GM19372 (cell line): ENCODE measurements at regions not wholly inside any gene's neighbourhood (a gene's known extent, or its start where the extent isn't known, plus 50 kb on each side); places are given as distances from the start of the nearest gene placed in this dataset.
"Not testable (repeated sequence)": the region's sequence is repeated elsewhere in the genome, so short reads cannot be mapped to it uniquely, and the experiment has no call there.

ENCODE experiments used
- ATAC-seq: cut with Tn5 transposase; IDR thresholded peaks from one replicate; pipeline ENCODE4 v1.9.1; 2021; ENCODE audit warnings: mild to moderate bottlenecking, low read depth, moderate library complexity; ENCODE audit not compliant: unreplicated experiment

GRCh38 chr2:34534761-34535160 is 935.7 kb upstream of the FAM98A start:
- ATAC-seq = no peak

GRCh38 chr2:34534341-34534740 is 935.2 kb upstream of the FAM98A start:
- ATAC-seq = no peak

- ATAC-seq = no peak
Observed at GRCh38 chr2:34533585-34534183, 934.6 kb upstream of the FAM98A start.

DNA sequence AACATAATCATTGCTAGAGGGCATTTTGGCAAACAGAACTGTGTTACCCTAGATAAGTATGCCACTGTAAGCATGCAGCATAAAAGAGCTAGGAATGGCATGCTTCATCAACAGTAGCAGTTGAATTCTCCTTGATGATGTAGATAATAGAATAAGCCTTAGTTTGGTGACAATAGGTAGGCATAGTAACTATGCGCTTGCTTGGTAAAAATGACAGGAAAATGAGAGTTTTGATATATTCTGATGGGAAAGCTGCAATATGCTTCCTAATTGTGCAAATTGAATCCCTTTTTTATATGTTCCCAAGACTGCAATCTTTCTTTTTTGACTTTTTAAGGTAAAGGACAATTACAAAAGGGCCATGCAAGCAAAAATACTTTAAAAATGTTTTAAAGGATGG is 930.9 kb upstream of the FAM98A start:
- ATAC-seq = no peak

DNA sequence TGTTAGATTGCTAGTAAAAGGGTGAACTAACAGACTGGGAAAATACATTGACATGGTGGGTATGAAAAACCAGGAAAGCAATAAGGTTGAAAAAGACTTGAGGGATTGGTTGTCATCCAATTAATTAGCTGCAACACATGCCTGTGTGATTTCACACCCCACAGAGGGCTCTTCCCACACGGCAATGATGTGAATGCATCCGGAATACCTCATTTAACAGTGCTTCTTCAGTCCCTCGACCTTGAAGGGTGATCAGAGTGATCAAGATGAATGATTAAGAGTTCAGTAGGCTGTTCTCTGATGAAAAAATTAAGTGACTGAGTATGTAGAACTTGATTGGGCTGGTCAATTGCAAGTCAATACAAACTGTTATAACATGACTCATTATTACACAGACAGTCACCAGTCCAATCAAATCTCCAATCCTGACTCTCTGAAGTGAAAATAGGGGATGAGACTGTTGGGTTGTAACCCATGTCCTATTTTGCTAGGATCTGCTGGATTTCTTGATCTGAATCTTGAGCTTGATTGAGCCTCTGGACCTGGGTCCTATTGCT is 924.9 kb upstream of the FAM98A start:
- no peak for ATAC-seq

DNA sequence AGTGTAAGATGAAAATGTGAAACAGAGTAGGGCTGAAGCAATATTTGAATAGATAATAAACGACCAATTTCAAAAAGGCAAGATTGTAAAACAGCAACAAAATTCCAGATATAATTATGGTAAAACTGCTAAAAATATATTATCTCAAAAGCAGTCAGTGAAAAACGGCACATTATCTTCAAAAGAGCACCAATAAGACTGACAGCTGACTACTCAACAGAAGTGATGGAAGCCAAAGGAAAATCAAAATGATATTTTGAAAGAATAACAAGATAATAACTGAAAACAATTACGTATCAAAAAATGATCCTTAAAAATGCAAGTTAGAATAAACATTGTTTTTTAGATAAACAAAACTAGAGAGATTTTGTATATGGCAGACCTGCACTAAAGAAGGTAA is 920.6 kb upstream of the FAM98A start:
- no peak for ATAC-seq

GRCh38 chr2:34498561-34498960 is 899.5 kb upstream of the FAM98A start:
- ATAC-seq = no peak

GRCh38 chr2:34494192-34494591 is 895.1 kb upstream of the FAM98A start:
- ATAC-seq = not testable (repeated sequence)

- no peak for ATAC-seq
Observed at GRCh38 chr2:34492561-34493455, 893.7 kb upstream of the FAM98A start.

DNA sequence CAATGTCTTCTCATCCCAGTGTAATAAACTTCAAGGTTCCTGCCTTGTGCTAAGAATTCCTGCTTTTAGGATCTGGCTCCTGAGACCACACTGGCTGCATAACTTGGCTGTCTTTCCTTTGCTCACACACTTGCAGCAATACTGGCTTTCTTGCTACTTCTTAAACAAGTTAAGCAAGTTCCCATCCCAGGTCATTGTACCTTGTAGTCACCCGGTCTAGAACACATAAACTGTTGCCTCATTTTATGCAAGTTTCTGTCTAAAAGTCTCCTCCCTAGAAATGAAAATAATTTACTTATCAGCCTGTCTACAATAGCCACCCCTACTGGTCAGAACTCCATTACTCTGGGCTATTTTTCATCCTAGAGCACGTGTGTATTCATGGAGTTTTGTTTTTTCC is 887.9 kb upstream of the FAM98A start:
- ATAC-seq = no peak

DNA sequence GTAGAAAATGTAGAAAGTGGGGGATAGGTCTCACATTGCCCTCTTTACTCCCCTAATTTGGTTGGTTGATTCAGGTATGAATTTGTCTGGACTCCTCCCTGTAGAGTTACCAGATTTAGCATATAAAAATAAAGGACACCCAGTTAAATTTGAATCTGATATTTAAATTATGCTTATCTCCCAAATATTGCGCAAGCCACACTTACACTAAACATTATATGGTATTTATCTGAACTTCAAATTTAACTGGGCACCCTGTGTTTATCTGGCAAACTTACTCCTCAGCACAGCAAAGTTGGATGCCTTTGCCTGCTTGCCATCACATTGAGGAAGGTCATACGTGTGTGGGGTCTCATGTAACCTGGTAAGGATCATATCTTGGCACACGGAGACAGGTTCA is 882.4 kb upstream of the FAM98A start:
- no peak for ATAC-seq

GRCh38 chr2:34480366-34480765 is 881.3 kb upstream of the FAM98A start:
- no peak for ATAC-seq

GRCh38 chr2:34475156-34475555 is 876.1 kb upstream of the FAM98A start:
- ATAC-seq = no peak

DNA sequence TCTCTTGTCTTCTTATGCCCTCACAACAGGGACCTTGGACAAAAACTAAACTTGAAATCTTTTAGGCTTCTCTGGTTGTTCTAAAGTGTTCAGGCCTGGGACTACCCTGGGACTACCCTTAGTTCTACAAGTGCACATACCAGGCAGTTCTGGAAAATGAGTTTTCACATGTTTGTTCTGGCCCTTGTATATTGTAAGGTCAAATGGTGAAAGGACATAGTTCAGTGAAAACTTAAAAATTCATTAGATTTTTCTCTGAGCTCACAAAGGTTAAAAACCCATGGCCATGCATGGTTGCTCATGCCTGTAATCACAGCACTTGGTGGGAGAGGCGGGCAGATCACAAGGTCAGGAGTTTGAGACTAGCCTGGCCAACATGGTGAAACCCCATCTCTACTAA is 875.5 kb upstream of the FAM98A start:
- no peak for ATAC-seq

DNA sequence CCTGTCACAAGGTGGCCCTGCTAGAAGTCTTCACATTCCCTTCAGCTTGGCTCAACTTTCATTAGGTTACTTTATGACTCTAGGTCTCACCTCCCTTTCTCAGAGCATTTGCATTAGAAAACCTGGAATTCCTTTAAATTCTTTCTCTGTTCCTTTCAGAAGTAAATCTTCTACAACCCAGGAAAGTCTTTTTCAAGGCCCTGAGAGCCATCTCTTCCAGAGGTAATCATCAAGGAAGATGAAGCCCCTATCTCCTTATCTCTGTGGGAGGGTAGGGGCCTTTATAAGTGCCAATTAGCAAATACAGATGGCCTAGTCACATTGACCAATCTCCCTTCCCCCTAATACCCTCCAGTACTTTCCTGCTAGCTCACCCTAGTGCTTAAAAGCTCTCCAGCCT is 848.0 kb upstream of the FAM98A start:
- no peak for ATAC-seq

DNA sequence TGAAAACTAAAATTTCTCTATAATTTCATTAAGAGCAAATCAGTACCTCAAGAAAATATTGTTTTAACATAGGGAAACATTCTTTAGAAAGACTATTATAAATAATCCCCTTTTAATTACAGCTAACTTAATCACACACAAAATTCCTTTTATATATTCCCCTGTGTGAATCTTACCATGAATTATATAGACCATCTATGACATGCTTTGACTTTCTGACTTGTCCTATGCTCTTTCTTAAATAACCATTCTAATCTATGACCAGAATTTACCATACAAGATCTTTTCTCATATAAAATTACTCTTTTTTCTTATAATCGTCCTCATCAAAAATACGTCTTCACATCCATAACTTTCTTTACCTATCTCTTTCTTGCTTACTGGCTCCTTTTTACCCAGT is 824.2 kb upstream of the FAM98A start:
- no peak for ATAC-seq

GRCh38 chr2:34419856-34420255 is 820.8 kb upstream of the FAM98A start:
- ATAC-seq = no peak

DNA sequence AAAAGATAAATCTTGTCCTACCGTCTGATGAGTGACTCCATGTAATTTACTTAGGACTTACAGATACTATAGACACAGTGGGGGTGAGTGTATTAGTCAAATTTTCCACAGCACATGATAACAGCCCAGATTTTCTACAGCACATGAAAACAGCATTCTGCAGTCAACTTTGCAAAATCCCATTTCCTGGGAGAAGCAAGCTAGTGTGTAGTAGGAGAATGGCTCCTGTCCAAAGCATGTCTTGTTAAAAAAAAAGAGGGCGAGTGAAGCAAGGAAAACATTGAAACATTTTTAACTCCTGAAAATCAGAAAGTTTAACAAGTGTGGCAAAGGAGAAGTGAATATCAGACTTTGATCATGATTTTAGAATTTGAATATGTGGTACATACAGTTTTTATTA is 817.8 kb upstream of the FAM98A start:
- ATAC-seq = no peak

- ATAC-seq = no peak
Observed at GRCh38 chr2:34414856-34415255, 815.8 kb upstream of the FAM98A start.

DNA sequence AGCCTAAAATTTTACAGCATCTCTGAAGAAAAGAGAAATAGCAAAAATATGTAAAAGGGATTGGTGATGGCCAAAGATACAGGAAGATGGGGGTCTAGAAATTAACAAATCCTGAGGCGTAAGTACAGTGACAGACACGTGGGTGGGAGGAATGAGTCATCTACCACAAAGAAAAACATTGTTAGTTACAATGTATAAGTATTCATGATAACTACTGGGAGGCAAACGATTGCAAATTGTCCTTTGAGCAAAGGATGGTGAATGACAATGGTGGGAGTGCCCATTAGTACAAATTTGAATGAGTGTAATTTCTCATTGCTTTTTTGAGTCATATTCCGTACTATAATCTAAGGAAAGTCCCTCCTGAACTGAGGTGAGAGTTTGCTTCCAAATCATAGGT is 809.0 kb upstream of the FAM98A start:
- ATAC-seq = no peak

DNA sequence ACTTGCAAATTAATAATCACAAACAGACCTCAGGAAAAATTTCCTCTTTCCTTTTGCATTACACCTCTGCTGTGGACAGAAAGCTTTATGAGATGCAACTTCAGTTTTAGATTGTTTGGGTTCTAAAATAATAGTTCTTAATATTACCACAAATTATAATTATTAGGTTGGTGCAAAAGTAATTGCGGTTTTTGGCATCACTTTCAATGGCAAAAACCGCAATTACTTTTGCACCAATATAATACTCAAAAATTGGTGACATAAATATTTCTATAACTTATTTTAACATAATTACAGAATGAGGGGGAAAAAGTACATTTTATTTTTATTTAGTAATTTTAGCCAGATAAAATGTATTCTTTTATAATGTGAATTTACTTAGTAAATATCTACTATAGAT is 804.4 kb upstream of the FAM98A start:
- no peak for ATAC-seq

GRCh38 chr2:34402376-34402775 is 803.3 kb upstream of the FAM98A start:
- ATAC-seq = no peak
